GM19468 (cell line): ENCODE measurements at regions not wholly inside any gene's neighbourhood (a gene's known extent, or its start where the extent isn't known, plus 50 kb on each side); places are given as distances from the start of the nearest gene placed in this dataset.

Experiments used
- ATAC-seq: cut with Tn5 transposase; IDR thresholded peaks from one replicate; pipeline ENCODE4 v1.9.1; 2021; ENCODE audit warnings: mild to moderate bottlenecking, moderate library complexity, moderate number of reproducible peaks; ENCODE audit not compliant: unreplicated experiment; ENCODE audit errors: extremely low read depth

- no peak for ATAC-seq
Observed at GRCh38 chr20:24718277-24718676, 230.8 kb upstream of the CST7 start.

GRCh38 chr20:24718696-24719095 is 230.4 kb upstream of the CST7 start:
- ATAC-seq = no peak

DNA sequence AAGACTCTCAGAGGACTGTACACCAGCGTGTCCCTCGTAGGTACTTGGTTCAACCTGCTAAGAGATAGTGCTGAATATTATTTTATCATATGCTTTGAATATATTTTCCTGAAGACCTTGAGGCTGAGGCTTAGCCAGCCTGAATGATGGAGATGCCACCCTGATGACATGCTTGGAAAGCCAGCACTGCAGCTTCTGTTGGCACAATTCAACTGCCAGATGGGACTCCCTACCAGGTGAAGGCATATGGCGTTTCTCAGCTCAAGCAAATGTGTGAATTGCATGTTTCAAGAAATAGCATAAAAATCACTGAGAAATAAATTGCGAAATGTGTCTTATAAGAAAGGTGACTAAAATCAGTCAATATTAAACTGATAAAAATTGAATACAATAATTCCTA is 228.1 kb upstream of the CST7 start:
- ATAC-seq = no peak

- ATAC-seq = no peak
Observed at GRCh38 chr20:24721891-24722568, 227.0 kb upstream of the CST7 start.

DNA sequence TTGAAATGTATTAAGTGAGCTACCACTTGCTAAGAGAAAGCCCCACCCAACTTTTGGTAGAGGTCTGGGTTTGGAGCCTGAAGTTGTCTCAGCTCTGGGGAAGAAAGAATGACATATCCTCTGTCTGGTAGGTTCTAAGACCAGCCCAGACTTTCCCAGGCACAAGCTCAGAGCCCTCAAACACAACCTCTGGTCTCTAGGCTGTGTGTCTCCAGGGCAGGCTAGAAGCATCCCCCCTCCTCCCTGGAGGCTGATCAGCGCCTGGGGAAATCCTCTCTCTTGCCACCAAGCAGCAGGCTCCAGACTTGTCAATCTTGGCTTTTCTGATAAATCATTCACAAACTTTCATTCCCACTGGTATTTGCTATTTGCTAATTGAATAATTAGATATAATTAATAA is 226.5 kb upstream of the CST7 start:
- ATAC-seq = no peak

GRCh38 chr20:24723186-24723585 is 225.9 kb upstream of the CST7 start:
- no peak for ATAC-seq

DNA sequence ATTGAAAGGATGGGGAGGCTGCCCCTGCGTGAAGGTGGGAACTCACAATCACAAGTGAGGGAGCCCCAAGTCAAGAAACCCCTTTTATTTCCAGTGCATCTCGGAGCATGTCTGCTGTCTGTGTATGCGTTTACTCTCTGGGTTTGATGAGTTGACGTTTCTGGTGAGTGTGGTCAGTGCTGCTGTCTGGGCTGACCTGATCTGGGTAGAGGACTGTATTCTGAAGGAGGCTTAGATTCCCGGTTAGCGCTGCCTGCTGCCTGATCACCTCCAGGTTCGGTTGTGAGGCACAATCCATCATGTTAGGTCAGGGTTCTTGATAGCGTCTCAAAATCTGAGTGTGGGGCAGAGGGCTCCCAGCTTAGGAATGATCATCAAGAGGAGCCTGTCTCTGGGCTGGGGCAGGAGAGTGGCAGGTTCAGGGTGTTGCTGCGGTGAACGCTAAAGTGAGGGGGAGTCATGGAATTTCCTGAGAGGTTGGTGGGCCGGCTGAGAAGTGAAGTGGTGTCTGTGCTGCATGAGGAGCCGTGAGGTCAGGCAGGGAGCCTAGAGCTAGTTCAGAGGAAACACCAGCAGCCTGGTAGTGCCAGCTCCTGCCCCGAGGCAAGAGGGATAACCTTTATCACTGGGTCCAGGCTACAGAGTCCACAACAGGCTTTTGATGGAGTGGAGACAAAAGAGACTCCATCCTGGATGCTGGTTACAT is 225.3 kb upstream of the CST7 start:
- no peak for ATAC-seq

GRCh38 chr20:24724982-24725533 is 224.0 kb upstream of the CST7 start:
- no peak for ATAC-seq

GRCh38 chr20:24727795-24728194 is 221.3 kb upstream of the CST7 start:
- no peak for ATAC-seq

DNA sequence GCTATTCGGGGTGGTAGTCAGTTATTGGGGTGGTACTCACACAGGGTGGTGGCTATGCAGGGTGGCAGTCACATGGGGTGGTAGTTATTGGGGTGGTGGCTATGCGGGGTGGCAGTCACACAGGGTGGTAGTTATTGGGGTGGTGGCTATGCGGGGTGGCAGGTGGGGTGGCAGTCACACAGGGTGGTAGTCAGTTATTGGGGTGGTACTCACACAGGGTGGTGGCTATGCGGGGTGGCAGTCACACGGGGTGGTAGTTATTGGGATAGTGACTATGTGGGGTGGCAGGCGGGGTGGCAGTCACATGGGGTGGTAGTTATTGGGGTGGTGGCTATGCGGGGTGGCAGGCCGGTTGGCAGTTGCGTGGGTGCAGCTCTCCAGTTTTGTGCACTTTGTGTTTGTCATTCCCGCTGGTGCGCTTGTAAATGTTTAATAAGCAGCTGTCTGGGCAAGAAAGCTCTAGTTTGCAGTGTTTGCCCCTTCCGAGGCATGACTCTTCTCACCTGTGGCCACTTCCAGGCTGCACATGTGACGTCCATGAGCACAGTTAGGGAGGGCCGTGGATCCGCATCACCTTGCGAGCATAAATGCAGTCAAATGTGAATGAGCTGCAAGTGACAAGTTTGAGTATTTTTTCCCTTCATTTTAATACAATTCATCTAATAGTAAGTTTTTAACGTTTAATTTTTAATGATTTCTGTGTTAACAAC is 219.0 kb upstream of the CST7 start:
- ATAC-seq = no peak

GRCh38 chr20:24730750-24731149 is 218.3 kb upstream of the CST7 start:
- ATAC-seq = no peak

GRCh38 chr20:24731312-24731711 is 217.8 kb upstream of the CST7 start:
- ATAC-seq = no peak

DNA sequence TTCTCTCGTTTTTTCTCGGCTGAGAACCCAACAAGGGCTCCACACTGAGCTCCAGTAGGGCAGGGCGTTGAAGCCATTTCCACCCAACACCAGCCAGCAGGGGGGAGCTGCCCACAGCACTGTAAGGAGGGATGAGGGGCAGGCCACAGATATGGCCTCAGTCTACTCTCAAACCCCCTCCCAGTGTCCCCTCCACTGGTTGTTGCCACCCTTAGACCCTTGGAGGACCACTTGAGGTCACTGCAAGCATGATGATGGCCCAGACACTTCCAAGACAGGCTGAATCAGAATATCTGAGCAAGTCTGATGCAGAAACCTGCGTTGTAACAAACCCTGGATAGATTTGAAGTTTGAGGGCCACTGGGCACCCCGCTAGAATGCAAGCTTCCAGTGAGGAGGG is 217.0 kb upstream of the CST7 start:
- ATAC-seq = no peak

- ATAC-seq = no peak
Observed at GRCh38 chr20:24732599-24732998, 216.5 kb upstream of the CST7 start.

DNA sequence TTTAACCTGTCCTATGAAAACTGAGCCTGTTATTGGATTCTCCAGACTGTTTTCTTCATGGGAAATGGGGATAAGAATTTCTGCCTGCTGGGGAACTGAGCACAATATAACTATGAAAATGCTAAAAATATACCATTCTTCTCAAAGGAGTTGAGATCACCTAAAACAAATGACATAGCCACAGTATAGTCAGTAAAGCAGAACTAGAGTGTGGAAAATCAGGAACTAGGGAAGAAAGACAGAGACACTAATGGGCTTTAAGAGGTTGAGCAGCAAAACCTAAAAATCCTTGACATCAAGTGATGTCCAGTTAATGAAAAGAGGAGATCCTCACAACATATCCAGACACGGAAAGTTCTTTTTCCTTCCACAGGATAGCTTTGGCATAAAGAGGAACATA is 215.7 kb upstream of the CST7 start:
- ATAC-seq = no peak

DNA sequence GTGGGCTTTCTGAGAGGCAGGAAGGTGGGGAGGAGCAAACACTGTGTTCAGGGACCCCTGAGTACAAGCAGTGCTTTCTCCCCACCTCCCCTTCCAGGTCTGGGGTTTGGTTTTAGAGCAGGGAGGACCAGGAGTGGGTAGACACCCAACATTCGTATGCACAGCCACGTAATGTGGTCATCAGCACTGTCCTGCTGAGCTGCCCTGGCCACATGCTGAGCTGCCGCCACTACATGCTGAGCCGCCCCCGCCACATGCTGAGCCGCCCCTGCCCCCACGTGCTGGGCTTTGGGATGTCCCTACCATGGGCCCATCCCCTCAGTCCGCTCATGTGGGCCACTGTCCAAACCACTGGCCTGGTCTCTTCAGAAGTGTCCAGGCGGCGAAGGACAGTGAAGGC is 214.9 kb upstream of the CST7 start:
- no peak for ATAC-seq

DNA sequence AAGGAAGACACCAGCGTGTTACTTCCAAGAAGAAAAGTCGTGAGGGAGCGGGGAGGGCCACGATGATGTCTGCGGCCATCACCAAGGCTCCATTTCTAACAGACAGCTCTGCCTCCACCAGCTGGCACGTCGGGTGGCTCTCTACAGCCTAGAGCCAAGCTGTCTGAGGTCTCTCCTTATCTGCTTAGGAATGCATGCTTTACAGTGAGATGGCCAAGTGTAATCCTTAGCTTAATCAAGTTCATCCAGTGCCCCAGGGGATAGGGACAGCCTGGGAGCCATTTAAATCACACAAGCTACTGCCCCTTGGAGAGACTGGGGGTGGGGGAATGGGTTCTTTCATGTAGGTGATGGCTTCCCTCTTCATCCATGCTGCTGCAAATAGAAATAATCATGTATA is 213.8 kb upstream of the CST7 start:
- no peak for ATAC-seq

DNA sequence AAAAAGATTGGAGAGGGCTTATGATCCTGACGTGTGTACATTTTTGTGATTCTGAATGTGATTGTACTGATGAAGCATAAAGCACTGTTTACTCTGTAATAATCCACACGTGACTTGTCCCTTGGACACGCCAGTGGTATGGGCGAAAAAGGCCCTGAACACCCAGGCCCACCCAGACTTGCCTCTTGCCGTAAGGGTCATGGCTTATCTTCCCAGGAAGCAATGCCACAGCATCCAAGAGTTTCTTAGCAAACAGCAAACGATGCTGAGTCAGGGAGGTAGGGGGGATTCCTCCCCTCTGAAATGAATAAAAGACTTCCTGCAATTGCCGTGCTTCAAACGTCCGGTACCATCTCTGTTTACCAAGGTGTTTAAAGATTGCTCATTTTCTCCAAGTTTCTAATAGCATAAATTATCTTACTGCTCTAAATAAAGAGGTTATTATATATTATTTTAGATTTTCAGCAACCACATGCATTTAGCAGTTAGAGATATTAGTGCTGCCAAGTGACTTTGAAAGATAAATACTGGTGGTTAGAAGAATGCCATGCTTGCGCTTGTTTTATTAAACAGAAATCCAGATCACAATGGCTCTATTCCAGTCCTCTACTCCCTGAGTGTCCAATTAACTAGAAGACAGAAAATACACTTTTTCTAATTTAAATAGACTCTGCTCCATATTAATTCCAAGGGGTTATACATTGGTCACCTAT is 212.8 kb upstream of the CST7 start:
- no peak for ATAC-seq

GRCh38 chr20:24736844-24737211 is 212.2 kb upstream of the CST7 start:
- no peak for ATAC-seq

DNA sequence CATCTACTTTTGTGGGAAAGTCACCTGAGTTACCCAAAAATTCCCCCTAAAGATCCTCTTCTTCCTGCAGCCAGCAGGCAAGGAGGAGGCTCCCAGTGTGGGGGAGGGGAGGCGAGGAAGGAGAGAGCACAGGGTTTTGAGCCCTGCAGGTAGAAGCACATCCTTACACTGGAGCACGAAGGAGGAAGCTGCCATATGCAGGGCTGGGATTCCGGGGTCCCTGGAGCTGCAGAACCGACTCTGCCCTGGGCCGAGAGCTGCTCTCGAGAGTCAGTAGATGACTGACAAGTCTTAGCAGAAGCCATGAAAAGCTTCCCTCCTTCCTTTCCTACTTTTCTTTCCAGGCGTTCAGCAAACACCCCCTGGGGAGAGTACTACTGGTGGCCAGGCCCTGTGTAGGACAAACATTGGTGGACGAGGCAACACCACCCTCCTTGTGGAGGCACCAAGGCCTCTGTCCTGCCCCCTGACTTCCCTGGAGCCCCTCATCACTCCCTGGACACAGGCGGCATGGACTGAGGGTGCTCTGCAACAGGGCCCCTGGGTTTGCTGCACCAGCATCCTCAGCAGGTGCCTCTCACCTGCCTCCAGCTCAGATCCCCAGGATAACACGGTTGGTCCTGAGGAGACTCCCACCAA is 211.7 kb upstream of the CST7 start:
- no peak for ATAC-seq
